ENCODE measurements at regions not wholly inside any gene's neighbourhood (a gene's known extent, or its start where the extent isn't known, plus 50 kb on each side); places are given as distances from the start of the nearest gene placed in this dataset.

- Histone ChIP-seq H3K9ac (ENCODE audit: insufficient read depth in 1 of 2, low read depth in 2 of 2, low read length in 2 of 2) (no peak overlapping the region), H3K79me2 (ENCODE audit: control insufficient read depth, insufficient read depth, low read length) (no peaks in the 10 kb centered on the region), H3K9me3 (replicated peaks; ENCODE audit: control insufficient read depth, insufficient read depth, low read depth, low read length) (no peaks in the 10 kb centered on the region), H3K27ac (ENCODE audit: extremely low read depth, low read depth, low read length) (no peak overlapping the region), H3K4me1 (replicated peaks in 1 of 2; ENCODE audit: control insufficient read depth in 2 of 2, insufficient read depth in 2 of 2, low read length in 2 of 2) (no peaks in the 10 kb centered on the region), H3K36me3 (ENCODE audit: control insufficient read depth, insufficient read depth, low read length) (no peaks in the 10 kb centered on the region), H3K4me3 (no peak overlapping the region), H4K20me1 (replicated peaks; ENCODE audit: control insufficient read depth, insufficient read depth, low read length) (no peaks in the 10 kb centered on the region), H3K4me2 (ENCODE audit: insufficient read depth, low read length) (no peak overlapping the region), H3K9me1 (ENCODE audit: control insufficient read depth, insufficient read depth, low read length) (no peaks in the 10 kb centered on the region), H3K27me3 (ENCODE audit: control insufficient read depth in 2 of 2, insufficient read depth in 2 of 2, low read length in 2 of 2) (no peaks in the 10 kb centered on the region), H2AFZ (ENCODE audit: low read depth, low read length) (no peak overlapping the region)
- intact Hi-C loops (cut with micrococcal nuclease) = no loop called here
- no TSS peak for BruUV-seq (replicated peaks)
- in situ Hi-C loops (cut with MboI) = no loop called here
- FAIRE-seq (no peak), ATAC-seq (no peak), DNase-seq (ENCODE audit: extremely low read depth in 1 of 4, low spot score in 3 of 4) (no peak)
- WGBS (ENCODE audit: insufficient coverage, low coverage, missing lambda C conversion rate) = 3% methylated on average over 5 of the region's 5 CpGs
- TF ChIP-seq BCLAF1 (IDR thresholded peaks at IDR 0.05; ENCODE audit: borderline replicate concordance in 1 of 2, control insufficient read depth in 1 of 2, low read depth in 2 of 2, low read length in 1 of 2) (no peak), FUS (optimal IDR thresholded peaks at IDR 0.05; ENCODE audit: low read depth, low read length) (no peak), CCAR2 (IDR thresholded peaks at IDR 0.05; ENCODE audit: low read depth, low read length) (no peak), ZNF354B (CRISPR knock-in tag; IDR thresholded peaks at IDR 0.05) (no peak), CBX3 (IDR thresholded peaks at IDR 0.05; ENCODE audit: borderline replicate concordance in 1 of 2, low read length in 2 of 2) (no peak), ZKSCAN8 (CRISPR knock-in tag; IDR thresholded peaks at IDR 0.05) (no peak), SOX6 (IDR thresholded peaks at IDR 0.05) (no peak), U2AF2 (optimal IDR thresholded peaks at IDR 0.05; ENCODE audit: low read depth, low read length) (no peak), DNMT1 (IDR thresholded peaks at IDR 0.05) (no peak), NFIC (IDR thresholded peaks at IDR 0.05) (no peak), FOSL1 (tag; conservative IDR thresholded peaks at IDR 0.05) (no peak), KLF6 (CRISPR knock-in tag; IDR thresholded peaks at IDR 0.05; ENCODE audit: borderline replicate concordance) (no peak)
- ChIA-PET CTCF (ENCODE audit: low intra/inter-chr PET ratio) (no interaction called here), POLR2A (no interaction called here)
These were observed 244.3 kb downstream of the FAM170A start for GRCh38 chr5:119873611-119874010.

All from K562 (cell line).